Fibroblast of lung (primary cell): ENCODE measurements at regions not wholly inside any gene's neighbourhood (a gene's known extent, or its start where the extent isn't known, plus 50 kb on each side); places are given as distances from the start of the nearest gene placed in this dataset.

Experiments used
- CTCF ChIP-seq, 2 donors: IDR thresholded peaks in 1 of 2; conservative IDR thresholded peaks in 1 of 2; 1 replicate in 1 of 2; 2 replicates in 1 of 2; pipeline ENCODE4 v1.5.1; 2011 to 2012; ENCODE audit warnings: low read length in 2 of 2, control low read depth in 1 of 2, inconsistent platforms in 1 of 2, low read depth in 1 of 2, mild to moderate bottlenecking in 1 of 2
- EZH2 ChIP-seq: IDR thresholded peaks from 2 replicates; pipeline ENCODE4 v1.5.1; 2012; ENCODE audit warnings: low read length, control low read depth, mild to moderate bottlenecking; ENCODE audit errors: missing control alignments

GRCh38 chr10:60652628-60653027 lies 125.7 kb upstream of the CDK1 start:
- TF ChIP-seq CTCF (conservative IDR thresholded peaks at IDR 0.05 in 1 of 2, IDR thresholded peaks at IDR 0.05 in 1 of 2; ENCODE audit: low read depth in 1 of 2, low read length in 2 of 2) (no peak), EZH2 (no peak)
